B cell (primary cell): ENCODE measurements at regions not wholly inside any gene's neighbourhood (a gene's known extent, or its start where the extent isn't known, plus 50 kb on each side); places are given as distances from the start of the nearest gene placed in this dataset. TPM values are rescaled to one million over a fixed set of nuclear protein-coding genes. Genes with fewer than 3 reads are reported as not detected.

Source experiments
- ATAC-seq: fragments of 200-7000 bp; cut with Tn5 transposase; one replicate; pipeline ENCODE4 v1.10.0; 2021; ENCODE audit warnings: low read depth, mild to moderate bottlenecking, moderate number of reproducible peaks, moderate library complexity
- CTCF ChIA-PET: fragments of 350-600 bp; sonication (Branson Sonifier 250); formaldehyde crosslinking; loops from one replicate; lab custom pipeline; 2021; ENCODE audit warnings: antibody characterized with exemption, inconsistent platforms; lab: Charles Lee
- POLR2A ChIA-PET: fragments of 350-600 bp; sonication (Branson Sonifier 250); formaldehyde crosslinking; loops from one replicate; lab custom pipeline; 2021; ENCODE audit warnings: antibody characterized with exemption; lab: Charles Lee
- DNase-seq: peaks from one replicate; pipeline ENCODE4 v3.0.0; 2013
- H2AFZ ChIP-seq: 2 replicates; pipeline ENCODE4 v1.6.1; 2012; ENCODE audit warnings: mild to moderate bottlenecking, low read depth, low read length; ENCODE audit not compliant: insufficient read depth, poor library complexity, severe bottlenecking
- H3K27ac ChIP-seq, 2 donors: 1 replicate in 1 of 2; 2 replicates in 1 of 2; pipeline ENCODE4 v1.5.1; 2012 to 2013; ENCODE audit warnings: low read length in 2 of 2, mild to moderate bottlenecking in 2 of 2, moderate library complexity in 1 of 2
- H3K27me3 ChIP-seq, 4 experiments: fragments of 200-600 bp in 1 of 4; sonication (generic) in 1 of 4; replicated peaks in 1 of 4; 1 replicate in 2 of 4; 2 replicates in 2 of 4; pipeline versions ENCODE4 v1.6.1 to v1.7.0; 2013 to 2016; ENCODE audit warnings: low read length in 3 of 4, mild to moderate bottlenecking in 2 of 4, mixed read lengths in 1 of 4, moderate library complexity in 1 of 4; ENCODE audit not compliant: insufficient read depth in 4 of 4, control insufficient read depth in 3 of 4; ENCODE audit errors: control extremely low read depth in 1 of 4
- H3K36me3 ChIP-seq, 2 experiments: replicated peaks in 1 of 2; 1 replicate in 1 of 2; 2 replicates in 1 of 2; pipeline versions ENCODE4 v1.6.1 to v1.7.1; 2013; ENCODE audit warnings: low read length in 1 of 2; ENCODE audit not compliant: insufficient read depth in 2 of 2, control insufficient read depth in 1 of 2; ENCODE audit errors: control extremely low read depth in 1 of 2, extremely low read depth in 1 of 2
- H3K4me1 ChIP-seq, 2 donors: fragments of 200-600 bp in 1 of 2; sonication (generic) in 1 of 2; 1 replicate in 1 of 2; 2 replicates in 1 of 2; pipeline versions ENCODE4 v1.5.1 to v1.6.1; 2013 to 2017; ENCODE audit warnings: low read length in 2 of 2; ENCODE audit not compliant: control insufficient read depth in 2 of 2, insufficient read depth in 2 of 2
- H3K4me2 ChIP-seq: replicated peaks from 2 replicates; pipeline ENCODE3; 2012; ENCODE audit warnings: mild to moderate bottlenecking, low read depth, low read length; ENCODE audit not compliant: poor library complexity, severe bottlenecking
- H3K4me3 ChIP-seq, 5 experiments: fragments of 200-600 bp in 1 of 5; sonication (generic) in 1 of 5; 1 replicate in 3 of 5; 2 replicates in 2 of 5; pipeline versions ENCODE4 v1.5.1 to v1.7.0; 2011 to 2016; ENCODE audit warnings: low read length in 4 of 5, mild to moderate bottlenecking in 4 of 5, low read depth in 2 of 5, control low read depth in 1 of 5, moderate library complexity in 1 of 5; ENCODE audit not compliant: insufficient read depth in 1 of 5; ENCODE audit errors: control extremely low read depth in 1 of 5, extremely low read depth in 1 of 5
- H3K79me2 ChIP-seq: fragments of 200-600 bp; sonication (generic); one replicate; pipeline ENCODE4 v1.6.0; 2016; ENCODE audit warnings: low read length; ENCODE audit not compliant: control insufficient read depth, insufficient read depth
- H3K9ac ChIP-seq: fragments of 200-600 bp; sonication (generic); 2 replicates; pipeline ENCODE4 v1.6.1; 2017; ENCODE audit warnings: mild to moderate bottlenecking, low read length, moderate library complexity
- H3K9me3 ChIP-seq, 3 donors: one replicate each; pipeline versions ENCODE4 v1.6.1 to v1.7.1; 2013; ENCODE audit warnings: low read length in 2 of 3; ENCODE audit not compliant: control insufficient read depth in 2 of 3, insufficient read depth in 1 of 3; ENCODE audit errors: control extremely low read depth in 1 of 3
- H4K20me1 ChIP-seq: 2 replicates; pipeline ENCODE4 v1.6.0; 2012; ENCODE audit warnings: mild to moderate bottlenecking, low read length; ENCODE audit not compliant: insufficient read depth, control insufficient read depth, poor library complexity, severe bottlenecking
- H3K27ac Mint-ChIP-seq: one replicate; pipeline ENCODE4 v1.8.0; 2021; ENCODE audit warnings: mixed read lengths
- H3K27me3 Mint-ChIP-seq: one replicate; pipeline ENCODE4 v1.8.0; 2021; ENCODE audit warnings: mixed read lengths
- H3K4me1 Mint-ChIP-seq: one replicate; pipeline ENCODE4 v1.8.0; 2021; ENCODE audit warnings: mixed read lengths
- H3K4me3 Mint-ChIP-seq: one replicate; pipeline ENCODE4 v1.8.0; 2021; ENCODE audit warnings: mixed read lengths
- H3K9me3 Mint-ChIP-seq: one replicate; pipeline ENCODE4 v1.8.0; 2022; ENCODE audit warnings: mixed read lengths; ENCODE audit not compliant: insufficient read depth
- EZH2 ChIP-seq: IDR thresholded peaks from 2 replicates; pipeline ENCODE4 v1.6.1; 2012; ENCODE audit warnings: borderline replicate concordance, low read depth, mild to moderate bottlenecking, moderate library complexity, low read length; ENCODE audit not compliant: insufficient read depth, poor library complexity, severe bottlenecking
- WGBS: methylation state at CpG from one replicate; pipeline ENCODE4 v1.1.5; 2013; ENCODE audit warnings: missing lambda C conversion rate; ENCODE audit not compliant: insufficient coverage; 5-methylcytosine and 5-hydroxymethylcytosine counted together
- intact Hi-C: fragments of 100-400 bp; cut with micrococcal nuclease; formaldehyde crosslinking; loops from one replicate; pipeline ENCODE4 v1.10.0; 2022
- small RNA-seq: library from RNA; depleted of rRNA; stranded (forward); fragments of <200 nt; gene quantifications from one replicate; pipeline ENCODE3, GENCODE V24; 2012; ENCODE audit warnings: low replicate concordance, low read depth; ENCODE audit not compliant: insufficient read length
- TF ChIP-seq, protein P1 (sequence below): fragments of 200-600 bp; IDR thresholded peaks from one replicate; pipeline ENCODE4 v1.8.0; 2022; ENCODE audit warnings: antibody characterized with exemption, mild to moderate bottlenecking

GRCh38 chr13:61466280-61466679 is 50.6 kb upstream of the PCDH20 start:
- ATAC-seq (no peak), DNase-seq (no peak)
- ChIA-PET CTCF (no interaction called here), POLR2A (no interaction called here)
- H3K9ac ChIP-seq = no peak overlapping the region
- Mint-ChIP-seq H3K4me3 (no peak overlapping the region), H3K27ac (no peak overlapping the region), H3K9me3 (no peaks in the 10 kb centered on the region), H3K27me3 (no peaks in the 10 kb centered on the region), H3K4me1 (no peaks in the 10 kb centered on the region)
- H3K9me3 ChIP-seq = no peaks in the 10 kb centered on the region
- H4K20me1 ChIP-seq = no peaks in the 10 kb centered on the region
- H3K27ac ChIP-seq = no peak overlapping the region
- no peak overlapping the region for H3K4me3 ChIP-seq
- intact Hi-C loops = no loop called here
- 80% methylated on average over 1 of the region's 3 CpGs for WGBS
- no peak overlapping the region for H2AFZ ChIP-seq
- no peak overlapping the region for H3K4me2 ChIP-seq
- no peaks in the 10 kb centered on the region for H3K27me3 ChIP-seq
- TF ChIP-seq EZH2 = no peak
- TF ChIP-seq, protein P1, sequence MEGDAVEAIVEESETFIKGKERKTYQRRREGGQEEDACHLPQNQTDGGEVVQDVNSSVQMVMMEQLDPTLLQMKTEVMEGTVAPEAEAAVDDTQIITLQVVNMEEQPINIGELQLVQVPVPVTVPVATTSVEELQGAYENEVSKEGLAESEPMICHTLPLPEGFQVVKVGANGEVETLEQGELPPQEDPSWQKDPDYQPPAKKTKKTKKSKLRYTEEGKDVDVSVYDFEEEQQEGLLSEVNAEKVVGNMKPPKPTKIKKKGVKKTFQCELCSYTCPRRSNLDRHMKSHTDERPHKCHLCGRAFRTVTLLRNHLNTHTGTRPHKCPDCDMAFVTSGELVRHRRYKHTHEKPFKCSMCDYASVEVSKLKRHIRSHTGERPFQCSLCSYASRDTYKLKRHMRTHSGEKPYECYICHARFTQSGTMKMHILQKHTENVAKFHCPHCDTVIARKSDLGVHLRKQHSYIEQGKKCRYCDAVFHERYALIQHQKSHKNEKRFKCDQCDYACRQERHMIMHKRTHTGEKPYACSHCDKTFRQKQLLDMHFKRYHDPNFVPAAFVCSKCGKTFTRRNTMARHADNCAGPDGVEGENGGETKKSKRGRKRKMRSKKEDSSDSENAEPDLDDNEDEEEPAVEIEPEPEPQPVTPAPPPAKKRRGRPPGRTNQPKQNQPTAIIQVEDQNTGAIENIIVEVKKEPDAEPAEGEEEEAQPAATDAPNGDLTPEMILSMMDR = no peak
- H3K4me1 ChIP-seq = no peaks in the 10 kb centered on the region
- no peaks in the 10 kb centered on the region for H3K36me3 ChIP-seq
- H3K79me2 ChIP-seq = no peaks in the 10 kb centered on the region

Small RNAs in the stretch of these regions (small RNA-seq; reads per million reads assigned to genes)
- gene AL353765.1 (not detected), gene AL356102.1 (not detected), gene MIR4704 (not detected), gene MIR548X2 (not detected), gene RNU6-81P (not detected)
